ENCODE measurements at regions not wholly inside any gene's neighbourhood (a gene's known extent, or its start where the extent isn't known, plus 50 kb on each side); places are given as distances from the start of the nearest gene placed in this dataset.
"Not testable (repeated sequence)": the region's sequence is repeated elsewhere in the genome, so short reads cannot be mapped to it uniquely, and the experiment has no call there.

GRCh38 chr11:38538866-38539680 is 1941.0 kb upstream of the RAG2 start:
- Histone ChIP-seq H3K27ac (ENCODE audit: low read depth, low read length, severe bottlenecking) (no peak overlapping the region), H3K4me3 (ENCODE audit: extremely low read depth, insufficient read depth, low read length, poor library complexity, severe bottlenecking) (no peak overlapping the region), H3K9me3 (ENCODE audit: control insufficient read depth, low read length) (peaks cover 5% of the 10 kb centered on the region), H3K4me1 (ENCODE audit: control insufficient read depth, insufficient read depth, low read length, poor library complexity, severe bottlenecking) (peaks cover 8% of the 10 kb centered on the region), H3K36me3 (ENCODE audit: control insufficient read depth, insufficient read depth, low read length) (no peaks in the 10 kb centered on the region)
- WGBS, 2 experiments (ENCODE audit: insufficient coverage in 2 of 2): no CpG with 5 or more reads among the region's 6 CpGs

GRCh38 chr11:38530226-38530625 is 1932.2 kb upstream of the RAG2 start:
- Histone ChIP-seq H3K36me3 (ENCODE audit: control insufficient read depth, insufficient read depth, low read length) (no peaks in the 10 kb centered on the region), H3K9me3 (ENCODE audit: control insufficient read depth, low read length) (no peaks in the 10 kb centered on the region), H3K4me1 (ENCODE audit: control insufficient read depth, insufficient read depth, low read length, poor library complexity, severe bottlenecking) (no peaks in the 10 kb centered on the region), H3K4me3 (ENCODE audit: extremely low read depth, insufficient read depth, low read length, poor library complexity, severe bottlenecking) (no peak overlapping the region), H3K27ac (ENCODE audit: low read depth, low read length, severe bottlenecking) (no peak overlapping the region)
- WGBS, 2 experiments (ENCODE audit: insufficient coverage in 2 of 2): 88 to 100% methylated on average over 2 of the region's 2 CpGs

DNA sequence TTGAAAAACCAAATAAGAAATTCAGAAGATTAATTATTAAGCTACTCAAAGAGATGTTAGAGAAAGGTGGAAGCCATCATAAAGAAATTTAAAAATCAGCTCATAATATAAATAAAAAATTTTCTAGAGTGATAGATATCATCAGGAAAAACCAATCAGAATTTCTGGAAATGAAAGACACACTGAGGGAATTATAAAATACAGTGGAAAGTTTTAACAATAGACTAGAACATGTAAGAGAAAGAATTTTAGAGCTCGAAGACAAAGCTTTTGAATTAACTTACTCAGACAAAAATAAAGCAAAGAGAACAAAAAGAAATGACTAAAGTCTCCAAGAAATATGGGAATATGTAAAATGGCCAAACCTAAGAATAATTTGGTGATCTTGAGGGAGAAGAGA is 1926.9 kb upstream of the RAG2 start:
- H3K4me1 ChIP-seq (ENCODE audit: control insufficient read depth, insufficient read depth, low read length, poor library complexity, severe bottlenecking): no peaks in the 10 kb centered on the region
- WGBS, 2 experiments (ENCODE audit: insufficient coverage in 2 of 2): no CpG with 5 or more reads among the region's 1 CpG
- H3K4me3 ChIP-seq (ENCODE audit: extremely low read depth, insufficient read depth, low read length, poor library complexity, severe bottlenecking): no peak overlapping the region
- H3K36me3 ChIP-seq (ENCODE audit: control insufficient read depth, insufficient read depth, low read length): no peaks in the 10 kb centered on the region
- H3K27ac ChIP-seq (ENCODE audit: low read depth, low read length, severe bottlenecking): no peak overlapping the region
- H3K9me3 ChIP-seq (ENCODE audit: control insufficient read depth, low read length): no peaks in the 10 kb centered on the region

GRCh38 chr11:38517991-38518390 is 1920.0 kb upstream of the RAG2 start:
- H3K4me3 ChIP-seq (ENCODE audit: extremely low read depth, insufficient read depth, low read length, poor library complexity, severe bottlenecking): no peak overlapping the region
- WGBS, 2 experiments (ENCODE audit: insufficient coverage in 2 of 2): 93 to 96% methylated on average over 5 of the region's 5 CpGs
- H3K4me1 ChIP-seq (ENCODE audit: control insufficient read depth, insufficient read depth, low read length, poor library complexity, severe bottlenecking): no peaks in the 10 kb centered on the region
- no peaks in the 10 kb centered on the region for H3K36me3 ChIP-seq (ENCODE audit: control insufficient read depth, insufficient read depth, low read length)
- no peaks in the 10 kb centered on the region for H3K9me3 ChIP-seq (ENCODE audit: control insufficient read depth, low read length)
- no peak overlapping the region for H3K27ac ChIP-seq (ENCODE audit: low read depth, low read length, severe bottlenecking)

- H3K4me3 ChIP-seq (ENCODE audit: extremely low read depth, insufficient read depth, low read length, poor library complexity, severe bottlenecking); H3K4me1 ChIP-seq (ENCODE audit: control insufficient read depth, insufficient read depth, low read length, poor library complexity, severe bottlenecking); H3K27ac ChIP-seq (ENCODE audit: low read depth, low read length, severe bottlenecking); H3K9me3 ChIP-seq (ENCODE audit: control insufficient read depth, low read length); H3K36me3 ChIP-seq (ENCODE audit: control insufficient read depth, insufficient read depth, low read length): not testable (repeated sequence)
- WGBS, 2 experiments (ENCODE audit: insufficient coverage in 2 of 2): no CpG with 5 or more reads among the region's 3 CpGs
These were observed 1914.8 kb upstream of the RAG2 start for GRCh38 chr11:38512830-38513229.

DNA sequence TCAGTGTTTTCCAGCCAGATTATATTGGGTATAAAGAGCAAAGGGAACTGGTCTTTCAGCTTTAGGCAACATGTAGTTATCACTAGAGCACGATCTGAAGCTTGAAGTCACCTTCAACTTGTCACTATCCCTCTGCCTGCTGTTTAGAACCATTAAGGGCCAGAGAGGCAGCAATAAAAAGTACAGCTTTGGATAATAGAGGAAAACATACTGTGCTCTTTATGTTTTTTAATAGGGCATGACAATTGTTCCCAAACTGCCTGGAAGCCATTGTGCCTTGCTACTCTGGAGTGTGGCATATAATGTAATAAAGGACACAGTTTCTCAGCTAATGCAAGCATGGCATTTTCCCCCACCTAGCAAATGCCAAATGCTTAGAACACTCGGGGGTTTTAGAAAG is 1912.0 kb upstream of the RAG2 start:
- H3K4me3 ChIP-seq (ENCODE audit: extremely low read depth, insufficient read depth, low read length, poor library complexity, severe bottlenecking): no peak overlapping the region
- WGBS, 2 experiments (ENCODE audit: insufficient coverage in 2 of 2): no CpG with 5 or more reads among the region's 2 CpGs
- no peak overlapping the region for H3K27ac ChIP-seq (ENCODE audit: low read depth, low read length, severe bottlenecking)

GRCh38 chr11:38503876-38504275 is 1905.8 kb upstream of the RAG2 start:
- H3K9me3 ChIP-seq (ENCODE audit: control insufficient read depth, low read length): no peaks in the 10 kb centered on the region
- H3K4me3 ChIP-seq (ENCODE audit: extremely low read depth, insufficient read depth, low read length, poor library complexity, severe bottlenecking): no peak overlapping the region
- WGBS, 2 experiments (ENCODE audit: insufficient coverage in 2 of 2): 92 to 94% methylated on average over 11 to 13 of the region's 14 CpGs
- no peak overlapping the region for H3K27ac ChIP-seq (ENCODE audit: low read depth, low read length, severe bottlenecking)
- H3K36me3 ChIP-seq (ENCODE audit: control insufficient read depth, insufficient read depth, low read length): no peaks in the 10 kb centered on the region
- no peaks in the 10 kb centered on the region for H3K4me1 ChIP-seq (ENCODE audit: control insufficient read depth, insufficient read depth, low read length, poor library complexity, severe bottlenecking)

More for the DNA sequence above, 1912.0 kb upstream of the RAG2 start:
- Histone ChIP-seq H3K9me3 (ENCODE audit: control insufficient read depth, low read length) (no peaks in the 10 kb centered on the region), H3K36me3 (ENCODE audit: control insufficient read depth, insufficient read depth, low read length) (no peaks in the 10 kb centered on the region), H3K4me1 (ENCODE audit: control insufficient read depth, insufficient read depth, low read length, poor library complexity, severe bottlenecking) (no peaks in the 10 kb centered on the region)

DNA sequence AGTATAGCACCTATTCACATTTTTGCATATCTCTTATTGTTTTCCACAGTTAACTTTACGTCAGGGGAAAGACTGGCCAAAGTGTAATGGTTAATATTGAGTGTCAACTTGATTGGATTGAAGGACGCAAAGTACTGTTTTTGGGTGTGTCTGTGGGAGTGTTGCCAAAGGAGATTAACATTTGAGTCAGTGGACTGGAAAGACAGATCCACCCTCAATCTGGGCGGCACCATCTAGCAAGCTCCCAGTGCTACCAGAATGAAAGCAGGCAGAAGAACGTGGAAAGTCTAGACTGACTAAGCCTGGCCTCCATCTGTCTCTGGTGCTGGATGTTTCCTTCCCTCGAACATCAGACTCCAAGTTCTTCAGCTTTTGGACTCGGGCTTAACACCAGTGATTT is 1900.7 kb upstream of the RAG2 start:
- no peaks in the 10 kb centered on the region for H3K36me3 ChIP-seq (ENCODE audit: control insufficient read depth, insufficient read depth, low read length)
- no peak overlapping the region for H3K4me3 ChIP-seq (ENCODE audit: extremely low read depth, insufficient read depth, low read length, poor library complexity, severe bottlenecking)
- H3K27ac ChIP-seq (ENCODE audit: low read depth, low read length, severe bottlenecking): no peak overlapping the region
- WGBS, 2 experiments (ENCODE audit: insufficient coverage in 2 of 2): 85 to 93% methylated on average over 5 of the region's 6 CpGs
- H3K9me3 ChIP-seq (ENCODE audit: control insufficient read depth, low read length): no peaks in the 10 kb centered on the region
- H3K4me1 ChIP-seq (ENCODE audit: control insufficient read depth, insufficient read depth, low read length, poor library complexity, severe bottlenecking): no peaks in the 10 kb centered on the region

- no peaks in the 10 kb centered on the region for H3K4me1 ChIP-seq (ENCODE audit: control insufficient read depth, insufficient read depth, low read length, poor library complexity, severe bottlenecking)
- no peak overlapping the region for H3K27ac ChIP-seq (ENCODE audit: low read depth, low read length, severe bottlenecking)
- no peaks in the 10 kb centered on the region for H3K9me3 ChIP-seq (ENCODE audit: control insufficient read depth, low read length)
- H3K4me3 ChIP-seq (ENCODE audit: extremely low read depth, insufficient read depth, low read length, poor library complexity, severe bottlenecking): no peak overlapping the region
- no CpG with 5 or more reads among the region's 2 CpGs for WGBS, 2 experiments (ENCODE audit: insufficient coverage in 2 of 2)
- H3K36me3 ChIP-seq (ENCODE audit: control insufficient read depth, insufficient read depth, low read length): no peaks in the 10 kb centered on the region
These were observed 1894.0 kb upstream of the RAG2 start for GRCh38 chr11:38491986-38492385.

DNA sequence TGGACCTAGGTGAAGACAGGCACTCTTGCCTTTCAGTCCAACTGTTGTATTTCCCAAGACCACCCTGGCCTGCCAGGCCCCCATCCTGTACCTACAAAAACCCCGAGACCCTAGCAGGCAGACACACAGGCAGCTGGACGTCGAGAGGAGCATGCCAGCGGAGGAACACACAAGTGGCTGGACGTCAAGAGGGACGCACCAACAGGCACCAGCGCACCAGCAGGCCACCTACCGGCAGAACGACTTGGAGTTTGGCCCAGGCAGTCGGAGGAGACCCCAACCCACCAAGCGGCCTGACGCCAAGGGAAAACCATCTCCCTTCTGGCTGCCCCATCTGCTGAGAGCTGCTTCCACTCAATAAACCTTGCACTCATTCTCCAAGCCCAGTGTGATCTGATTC is 1883.4 kb upstream of the RAG2 start:
- 90 to 94% methylated on average over 12 of the region's 12 CpGs for WGBS, 2 experiments (ENCODE audit: insufficient coverage in 2 of 2)
- Histone ChIP-seq H3K36me3 (ENCODE audit: control insufficient read depth, insufficient read depth, low read length) (no peaks in the 10 kb centered on the region), H3K27ac (ENCODE audit: low read depth, low read length, severe bottlenecking) (no peak overlapping the region), H3K9me3 (ENCODE audit: control insufficient read depth, low read length) (no peaks in the 10 kb centered on the region), H3K4me1 (ENCODE audit: control insufficient read depth, insufficient read depth, low read length, poor library complexity, severe bottlenecking) (no peaks in the 10 kb centered on the region), H3K4me3 (ENCODE audit: extremely low read depth, insufficient read depth, low read length, poor library complexity, severe bottlenecking) (no peak overlapping the region)

DNA sequence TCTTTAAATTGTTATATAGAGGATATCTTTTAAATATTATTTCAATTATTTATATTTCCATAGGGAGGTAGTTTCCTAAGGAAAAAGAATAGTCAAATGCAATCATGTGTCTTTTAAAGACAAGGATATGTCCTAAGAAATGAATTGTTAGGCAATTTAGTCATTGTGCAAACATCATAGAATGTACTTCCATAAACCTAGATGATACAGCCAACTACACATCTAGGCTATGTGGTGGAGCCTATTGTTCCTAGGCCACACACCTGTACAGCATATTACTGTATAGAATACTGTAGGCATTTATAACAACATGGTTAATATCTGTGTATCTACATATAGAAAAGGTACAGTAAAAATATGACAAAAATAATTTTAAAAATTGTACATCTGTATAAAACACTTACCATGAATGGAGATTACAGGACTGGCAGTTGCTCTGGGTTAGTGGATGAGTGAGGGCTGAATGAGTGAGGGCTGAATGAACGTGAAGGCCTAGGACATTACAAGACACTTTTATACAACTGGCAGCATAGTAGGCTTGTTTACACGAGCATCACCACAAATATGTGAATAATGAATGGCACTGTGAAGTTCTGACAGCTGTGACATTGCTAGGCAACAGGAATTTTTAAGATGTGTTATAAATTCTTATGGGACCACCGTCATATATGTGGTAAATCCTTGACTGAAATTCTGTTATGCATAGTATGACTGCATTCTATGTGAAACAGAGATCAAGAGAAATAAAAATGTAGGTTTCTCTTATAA is 1879.0 kb upstream of the RAG2 start:
- no peak overlapping the region for H3K27ac ChIP-seq (ENCODE audit: low read depth, low read length, severe bottlenecking)
- H3K9me3 ChIP-seq (ENCODE audit: control insufficient read depth, low read length): no peaks in the 10 kb centered on the region
- 100% methylated on average over 1 of the region's 3 CpGs; no CpG with 5 or more reads in 1 of the 2 experiments for WGBS, 2 experiments (ENCODE audit: insufficient coverage in 2 of 2)

More for the DNA sequence above, 1879.0 kb upstream of the RAG2 start:
- Histone ChIP-seq H3K4me1 (ENCODE audit: control insufficient read depth, insufficient read depth, low read length, poor library complexity, severe bottlenecking) (no peaks in the 10 kb centered on the region), H3K36me3 (ENCODE audit: control insufficient read depth, insufficient read depth, low read length) (no peaks in the 10 kb centered on the region), H3K4me3 (ENCODE audit: extremely low read depth, insufficient read depth, low read length, poor library complexity, severe bottlenecking) (no peak overlapping the region)
